ENCODE measurements at regions not wholly inside any gene's neighbourhood (a gene's known extent, or its start where the extent isn't known, plus 50 kb on each side); places are given as distances from the start of the nearest gene placed in this dataset.

- no peak for TF ChIP-seq CTCF (IDR thresholded peaks at IDR 0.05; ENCODE audit: low read depth, low read length)
- DNase-seq (ENCODE audit: low read depth in 1 of 2, low spot score in 1 of 2), result peak in 1 of 2 donors; percentile 30
- H3K27me3 ChIP-seq, result no peaks in the 10 kb centered on the region
- no peak overlapping the region for H3K4me3 ChIP-seq
- no peaks in the 10 kb centered on the region for H3K9me3 ChIP-seq (ENCODE audit: low read depth)
- no peaks in the 10 kb centered on the region for H3K36me3 ChIP-seq
- no peaks in the 10 kb centered on the region for H3K4me1 ChIP-seq (ENCODE audit: low read depth)
- no peak overlapping the region for H3K27ac ChIP-seq
Measured at GRCh38 chr6:119602215-119603178, 252.9 kb upstream of the MAN1A1 start.

DNA sequence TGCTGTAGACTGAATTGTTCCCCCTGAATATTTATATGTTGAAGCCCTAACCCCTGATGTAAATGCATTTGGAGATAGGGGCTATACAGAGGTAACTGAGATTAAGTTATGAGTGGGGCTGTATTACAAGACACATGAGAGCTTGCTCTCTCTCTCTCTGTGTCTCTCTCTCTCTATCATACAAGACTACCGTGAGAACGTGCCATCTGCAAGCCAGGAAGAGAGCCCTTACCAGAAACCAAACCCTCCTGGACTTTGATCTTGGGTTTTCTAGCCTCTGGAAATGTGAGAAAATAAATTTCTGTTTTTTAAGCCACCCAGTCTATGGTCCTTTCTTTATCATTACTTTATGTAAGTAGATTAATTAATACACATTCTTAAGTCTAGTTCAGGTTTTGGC is 249.3 kb upstream of the MAN1A1 start:
- no peak for DNase-seq (ENCODE audit: low read depth in 1 of 2, low spot score in 1 of 2)
- no peak overlapping the region for H3K27ac ChIP-seq
- H3K27me3 ChIP-seq, result no peaks in the 10 kb centered on the region
- H3K4me1 ChIP-seq (ENCODE audit: low read depth), result no peaks in the 10 kb centered on the region
- no peak overlapping the region for H3K4me3 ChIP-seq
- H3K36me3 ChIP-seq, result no peaks in the 10 kb centered on the region
- TF ChIP-seq CTCF (IDR thresholded peaks at IDR 0.05; ENCODE audit: low read depth, low read length), result no peak
- H3K9me3 ChIP-seq (ENCODE audit: low read depth), result no peaks in the 10 kb centered on the region

- Histone ChIP-seq H3K27me3 (no peaks in the 10 kb centered on the region), H3K4me3 (no peak overlapping the region), H3K4me1 (ENCODE audit: low read depth) (no peaks in the 10 kb centered on the region), H3K9me3 (ENCODE audit: low read depth) (no peaks in the 10 kb centered on the region), H3K36me3 (no peaks in the 10 kb centered on the region), H3K27ac (no peak overlapping the region)
- TF ChIP-seq CTCF (IDR thresholded peaks at IDR 0.05; ENCODE audit: low read depth, low read length), result no peak
- DNase-seq (ENCODE audit: low read depth in 1 of 2, low spot score in 1 of 2), result no peak
Measured at GRCh38 chr6:119594907-119595306, 245.3 kb upstream of the MAN1A1 start.

DNA sequence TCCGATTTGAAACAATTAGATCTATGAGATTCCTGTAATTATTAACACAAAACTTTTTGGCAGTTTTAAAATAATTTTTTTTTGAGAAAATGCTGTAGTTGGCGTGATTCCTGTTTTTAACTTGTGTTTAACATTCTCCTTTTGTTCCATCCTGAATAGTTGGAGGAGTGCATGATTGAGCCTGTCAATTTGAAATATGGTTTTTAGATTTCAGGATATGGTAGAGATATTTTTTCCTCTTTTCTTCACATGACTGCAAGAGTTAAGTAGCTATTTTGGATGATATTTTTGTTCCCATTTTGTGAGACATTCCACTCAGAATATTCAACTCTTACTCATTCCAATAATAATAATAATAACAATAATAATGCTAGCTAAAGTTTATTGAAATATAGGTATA is 241.7 kb upstream of the MAN1A1 start:
- H3K9me3 ChIP-seq (ENCODE audit: low read depth), result no peaks in the 10 kb centered on the region
- no peak for DNase-seq (ENCODE audit: low read depth in 1 of 2, low spot score in 1 of 2)
- no peak overlapping the region for H3K27ac ChIP-seq
- H3K4me3 ChIP-seq, result no peak overlapping the region
- H3K27me3 ChIP-seq, result no peaks in the 10 kb centered on the region
- no peak for TF ChIP-seq CTCF (IDR thresholded peaks at IDR 0.05; ENCODE audit: low read depth, low read length)
- H3K4me1 ChIP-seq (ENCODE audit: low read depth), result no peaks in the 10 kb centered on the region
- no peaks in the 10 kb centered on the region for H3K36me3 ChIP-seq

- H3K9me3 ChIP-seq (ENCODE audit: low read depth), result no peaks in the 10 kb centered on the region
- no peak for TF ChIP-seq CTCF (IDR thresholded peaks at IDR 0.05; ENCODE audit: low read depth, low read length)
- H3K27ac ChIP-seq, result no peak overlapping the region
- H3K27me3 ChIP-seq, result no peaks in the 10 kb centered on the region
- no peak for DNase-seq (ENCODE audit: low read depth in 1 of 2, low spot score in 1 of 2)
- H3K4me1 ChIP-seq (ENCODE audit: low read depth), result no peaks in the 10 kb centered on the region
- H3K36me3 ChIP-seq, result no peaks in the 10 kb centered on the region
- H3K4me3 ChIP-seq, result no peak overlapping the region
Measured at GRCh38 chr6:119590066-119590465, 240.5 kb upstream of the MAN1A1 start.

Measured in cardiac muscle cell (in vitro differentiated cells and primary cell).